NCI-H1105 treated with DMSO at 0.1 percent for 48 hours (cell line): ENCODE measurements at regions not wholly inside any gene's neighbourhood (a gene's known extent, or its start where the extent isn't known, plus 50 kb on each side); places are given as distances from the start of the nearest gene placed in this dataset.
A peak's percentile ranks its signal among the peaks of the same experiment; 100 is the strongest.

ENCODE experiments used
- DNase-seq: peaks from one replicate; lab custom pipeline; 2025; lab: John Stamatoyannopoulos, UW

GRCh38 chr1:188314557-188315137 lies 1485.9 kb downstream of the PLA2G4A start:
- DNase-seq = peak; percentile 50

- no peak for DNase-seq
Observed at GRCh38 chr1:188317894-188318293, 1489.1 kb downstream of the PLA2G4A start.

GRCh38 chr1:188325211-188325610 lies 1496.5 kb downstream of the PLA2G4A start:
- DNase-seq = no peak

GRCh38 chr1:188343914-188344313 lies 1515.2 kb downstream of the PLA2G4A start:
- DNase-seq = no peak

GRCh38 chr1:188350104-188350503 lies 1521.4 kb downstream of the PLA2G4A start:
- DNase-seq = peak; percentile 30

- DNase-seq = no peak
Observed at GRCh38 chr1:188355082-188355481, 1526.3 kb downstream of the PLA2G4A start.

- no peak for DNase-seq
Observed at GRCh38 chr1:188355847-188356246, 1527.1 kb downstream of the PLA2G4A start.

- no peak for DNase-seq
Observed at GRCh38 chr1:188359315-188359714, 1530.6 kb downstream of the PLA2G4A start.

- DNase-seq = no peak
Observed at GRCh38 chr1:188363943-188364342, 1535.2 kb downstream of the PLA2G4A start.

GRCh38 chr1:188364927-188365449 lies 1536.2 kb downstream of the PLA2G4A start:
- no peak for DNase-seq

- no peak for DNase-seq
Observed at GRCh38 chr1:188365874-188366273, 1537.1 kb downstream of the PLA2G4A start.

GRCh38 chr1:188367661-188368060 lies 1538.9 kb downstream of the PLA2G4A start:
- no peak for DNase-seq

GRCh38 chr1:188371295-188371806 lies 1542.6 kb downstream of the PLA2G4A start:
- no peak for DNase-seq

GRCh38 chr1:188372821-188373220 lies 1544.1 kb downstream of the PLA2G4A start:
- no peak for DNase-seq

- DNase-seq = no peak
Observed at GRCh38 chr1:188382851-188383250, 1554.1 kb downstream of the PLA2G4A start.

- no peak for DNase-seq
Observed at GRCh38 chr1:188386161-188386560, 1557.4 kb downstream of the PLA2G4A start.

GRCh38 chr1:188386666-188387065 lies 1557.9 kb downstream of the PLA2G4A start:
- no peak for DNase-seq

- no peak for DNase-seq
Observed at GRCh38 chr1:188394677-188395076, 1565.9 kb downstream of the PLA2G4A start.

GRCh38 chr1:188397521-188397920 lies 1568.8 kb downstream of the PLA2G4A start:
- no peak for DNase-seq

GRCh38 chr1:188402986-188403385 lies 1574.2 kb downstream of the PLA2G4A start:
- DNase-seq = no peak

GRCh38 chr1:188406636-188407035 lies 1577.9 kb downstream of the PLA2G4A start:
- DNase-seq = no peak

GRCh38 chr1:188420177-188420576 lies 1591.4 kb downstream of the PLA2G4A start:
- DNase-seq = no peak

GRCh38 chr1:188423073-188423472 lies 1594.3 kb downstream of the PLA2G4A start:
- DNase-seq = no peak

GRCh38 chr1:188424176-188424575 lies 1595.4 kb downstream of the PLA2G4A start:
- DNase-seq = no peak
